WTC11 (cell line): ENCODE measurements at regions not wholly inside any gene's neighbourhood (a gene's known extent, or its start where the extent isn't known, plus 50 kb on each side); places are given as distances from the start of the nearest gene placed in this dataset.

Experiments used
- ATAC-seq: fragments of 200-7000 bp; cut with Tn5 transposase; 2 replicates; pipeline ENCODE4 v1.10.0; 2021; ENCODE audit warnings: mild to moderate bottlenecking, moderate library complexity
- CTCF ChIA-PET: fragments of 300-600 bp; sonication (Branson Sonifier 250); formaldehyde crosslinking; loops from one replicate; lab custom pipeline; 2021; ENCODE audit warnings: antibody characterized with exemption; lab: Charles Lee
- POLR2A ChIA-PET: fragments of 350-600 bp; sonication (Branson Sonifier 250); formaldehyde crosslinking; loops from one replicate; lab custom pipeline; 2021; ENCODE audit warnings: antibody characterized with exemption; lab: Charles Lee
- DNase-seq: peaks from one replicate; pipeline ENCODE4 v3.0.0; 2021; ENCODE audit warnings: low spot score
- H3K27ac Mint-ChIP-seq: 2 replicates; pipeline ENCODE4 v1.8.0; 2021; ENCODE audit warnings: mixed read lengths
- H3K27me3 Mint-ChIP-seq: 2 replicates; pipeline ENCODE4 v1.8.0; 2021; ENCODE audit warnings: low read depth, mild to moderate bottlenecking, moderate library complexity, mixed read lengths
- H3K36me3 Mint-ChIP-seq: 2 replicates; pipeline ENCODE4 v1.8.0; 2021; ENCODE audit warnings: mixed read lengths
- H3K4me1 Mint-ChIP-seq: 2 replicates; pipeline ENCODE4 v1.8.0; 2022; ENCODE audit warnings: mixed read lengths
- H3K4me3 Mint-ChIP-seq: 2 replicates; pipeline ENCODE4 v1.8.0; 2021; ENCODE audit warnings: mild to moderate bottlenecking, moderate library complexity, mixed read lengths
- H3K9me3 Mint-ChIP-seq: 2 replicates; pipeline ENCODE4 v1.8.0; 2021; ENCODE audit warnings: mixed read lengths
- CREB1 ChIP-seq: sonication (generic); formaldehyde crosslinking; IDR thresholded peaks from 2 replicates; pipeline ENCODE4 v1.8.0; 2023; ENCODE audit warnings: mild to moderate bottlenecking, missing genetic modification reagents
- ETV6 ChIP-seq: sonication (generic); formaldehyde crosslinking; IDR thresholded peaks from 2 replicates; pipeline ENCODE4 v1.8.1; 2022; ENCODE audit warnings: mild to moderate bottlenecking, missing genetic modification reagents
- JUN ChIP-seq: sonication (generic); formaldehyde crosslinking; IDR thresholded peaks from 2 replicates; pipeline ENCODE4 v1.8.0; 2023; ENCODE audit warnings: mild to moderate bottlenecking, missing genetic modification reagents
- MAX ChIP-seq: sonication (generic); formaldehyde crosslinking; IDR thresholded peaks from 2 replicates; pipeline ENCODE4 v1.8.0; 2022; ENCODE audit warnings: mild to moderate bottlenecking, missing genetic modification reagents
- OVOL2 ChIP-seq: fragments of 250-450 bp; sonication (Bioruptor Pico); IDR thresholded peaks from 2 replicates; pipeline ENCODE4 v1.9.0; 2021; ENCODE audit warnings: mild to moderate bottlenecking, borderline replicate concordance
- SMAD4 ChIP-seq: sonication (generic); formaldehyde crosslinking; IDR thresholded peaks from 2 replicates; pipeline ENCODE4 v1.8.0; 2022; ENCODE audit warnings: mild to moderate bottlenecking, missing genetic modification reagents
- SP1 ChIP-seq: sonication (generic); formaldehyde crosslinking; conservative IDR thresholded peaks from 2 replicates; pipeline ENCODE4 v1.8.1; 2022; ENCODE audit warnings: missing genetic modification reagents
- ZBTB21 ChIP-seq: sonication (generic); formaldehyde crosslinking; IDR thresholded peaks from 2 replicates; pipeline ENCODE4 v1.8.1; 2023; ENCODE audit warnings: mild to moderate bottlenecking, missing genetic modification reagents, borderline replicate concordance
- ZBTB43 ChIP-seq: sonication (generic); formaldehyde crosslinking; IDR thresholded peaks from 2 replicates; pipeline ENCODE4 v1.8.1; 2023; ENCODE audit warnings: mild to moderate bottlenecking, missing genetic modification reagents
- ZNF138 ChIP-seq: sonication (generic); formaldehyde crosslinking; conservative IDR thresholded peaks from 2 replicates; pipeline ENCODE4 v1.8.1; 2022; ENCODE audit warnings: mild to moderate bottlenecking, moderate library complexity, missing genetic modification reagents
- ZNF263 ChIP-seq: sonication (generic); formaldehyde crosslinking; IDR thresholded peaks from 2 replicates; pipeline ENCODE4 v1.8.1; 2022; ENCODE audit warnings: low read depth, mild to moderate bottlenecking, moderate library complexity, missing genetic modification reagents
- ZNF396 ChIP-seq: fragments of 250-450 bp; sonication (Bioruptor Pico); IDR thresholded peaks from 2 replicates; pipeline ENCODE4 v1.8.0; 2021; ENCODE audit warnings: mild to moderate bottlenecking, moderate library complexity, borderline replicate concordance
- TF ChIP-seq, protein P1 (sequence below): sonication (generic); formaldehyde crosslinking; IDR thresholded peaks from 2 replicates; pipeline ENCODE4 v1.8.0; 2022; ENCODE audit warnings: mild to moderate bottlenecking, missing genetic modification reagents
- TF ChIP-seq, protein P2 (sequence below): fragments of 200-600 bp; IDR thresholded peaks from 2 replicates; pipeline ENCODE4 v1.8.0; 2022; ENCODE audit warnings: antibody characterized with exemption
- TF ChIP-seq, protein P3 (sequence below): sonication (generic); formaldehyde crosslinking; IDR thresholded peaks from 2 replicates; pipeline ENCODE4 v1.8.0; 2023; ENCODE audit warnings: missing genetic modification reagents, mild to moderate bottlenecking, borderline replicate concordance
- TF ChIP-seq, protein P4 (sequence below): sonication (generic); formaldehyde crosslinking; IDR thresholded peaks from 2 replicates; pipeline ENCODE4 v1.8.0; 2022; ENCODE audit warnings: mild to moderate bottlenecking, missing genetic modification reagents
- TF ChIP-seq, protein P5 (sequence below): fragments of 250-450 bp; sonication (Bioruptor Pico); IDR thresholded peaks from 2 replicates; pipeline ENCODE4 v1.9.0; 2021; ENCODE audit warnings: moderate library complexity, mild to moderate bottlenecking, inconsistent platforms, borderline replicate concordance

DNA sequence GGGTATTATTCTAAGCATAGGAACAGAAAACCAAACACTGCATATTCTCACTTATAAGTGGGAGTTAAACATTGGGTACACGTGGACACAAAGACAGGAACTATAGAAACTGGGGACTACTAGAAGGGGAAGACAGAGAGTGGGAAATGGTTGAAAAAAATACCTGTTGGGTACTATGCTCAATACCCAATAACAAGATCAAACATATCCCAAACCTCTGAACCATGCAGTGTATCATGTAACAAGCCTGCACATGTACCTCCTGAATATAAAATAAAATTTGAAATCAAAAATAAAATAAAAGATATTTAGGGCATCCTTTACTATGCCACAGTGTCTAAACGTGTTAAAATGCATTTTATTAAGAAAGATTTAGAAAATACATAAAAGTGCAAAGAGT, 221.0 kb upstream of the TFPI start (continued):
- TF ChIP-seq MAX (CRISPR knock-in tag), result no peak
- TF ChIP-seq SP1, result no peak

DNA sequence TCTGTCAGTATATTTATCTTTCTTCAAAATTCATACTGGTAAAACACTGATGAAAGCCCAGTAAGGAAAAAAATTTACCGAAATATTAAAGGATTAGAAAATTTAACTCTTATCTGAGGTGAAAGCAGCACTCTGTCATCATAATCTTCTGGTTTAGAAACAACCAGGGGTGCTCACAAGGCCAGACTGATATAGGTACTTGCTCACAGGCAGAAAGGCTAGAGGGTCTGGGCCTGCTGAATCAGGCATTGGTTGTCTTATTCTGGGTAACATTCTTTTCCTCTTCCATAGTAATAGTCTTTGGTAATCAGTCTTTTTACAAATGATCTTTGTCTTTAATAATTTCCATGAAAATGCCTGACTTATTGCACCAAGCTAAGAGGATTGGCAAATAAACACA, 221.4 kb upstream of the TFPI start:
- H3K27ac Mint-ChIP-seq, result no peak overlapping the region; the same call in 1 of the 2 replicates
- H3K4me3 Mint-ChIP-seq, result no peak overlapping the region
- H3K9me3 Mint-ChIP-seq, result peaks cover 6% of the 10 kb centered on the region; the same call in 1 of the 2 replicates
- peaks cover 7% of the 10 kb centered on the region; the same call in 1 of the 2 replicates for H3K36me3 Mint-ChIP-seq
- ChIA-PET POLR2A (no interaction called here), CTCF (no interaction called here)
- ATAC-seq, result peak; percentile 43; the same call in 1 of the 2 replicates
- H3K4me1 Mint-ChIP-seq, result peaks cover 21% of the 10 kb centered on the region
- no peak for DNase-seq
- TF ChIP-seq, protein P1, sequence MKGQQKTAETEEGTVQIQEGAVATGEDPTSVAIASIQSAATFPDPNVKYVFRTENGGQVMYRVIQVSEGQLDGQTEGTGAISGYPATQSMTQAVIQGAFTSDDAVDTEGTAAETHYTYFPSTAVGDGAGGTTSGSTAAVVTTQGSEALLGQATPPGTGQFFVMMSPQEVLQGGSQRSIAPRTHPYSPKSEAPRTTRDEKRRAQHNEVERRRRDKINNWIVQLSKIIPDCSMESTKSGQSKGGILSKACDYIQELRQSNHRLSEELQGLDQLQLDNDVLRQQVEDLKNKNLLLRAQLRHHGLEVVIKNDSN (CRISPR knock-in tag), result no peak
- TF ChIP-seq, protein P2, sequence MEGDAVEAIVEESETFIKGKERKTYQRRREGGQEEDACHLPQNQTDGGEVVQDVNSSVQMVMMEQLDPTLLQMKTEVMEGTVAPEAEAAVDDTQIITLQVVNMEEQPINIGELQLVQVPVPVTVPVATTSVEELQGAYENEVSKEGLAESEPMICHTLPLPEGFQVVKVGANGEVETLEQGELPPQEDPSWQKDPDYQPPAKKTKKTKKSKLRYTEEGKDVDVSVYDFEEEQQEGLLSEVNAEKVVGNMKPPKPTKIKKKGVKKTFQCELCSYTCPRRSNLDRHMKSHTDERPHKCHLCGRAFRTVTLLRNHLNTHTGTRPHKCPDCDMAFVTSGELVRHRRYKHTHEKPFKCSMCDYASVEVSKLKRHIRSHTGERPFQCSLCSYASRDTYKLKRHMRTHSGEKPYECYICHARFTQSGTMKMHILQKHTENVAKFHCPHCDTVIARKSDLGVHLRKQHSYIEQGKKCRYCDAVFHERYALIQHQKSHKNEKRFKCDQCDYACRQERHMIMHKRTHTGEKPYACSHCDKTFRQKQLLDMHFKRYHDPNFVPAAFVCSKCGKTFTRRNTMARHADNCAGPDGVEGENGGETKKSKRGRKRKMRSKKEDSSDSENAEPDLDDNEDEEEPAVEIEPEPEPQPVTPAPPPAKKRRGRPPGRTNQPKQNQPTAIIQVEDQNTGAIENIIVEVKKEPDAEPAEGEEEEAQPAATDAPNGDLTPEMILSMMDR, result no peak
- TF ChIP-seq CREB1 (CRISPR knock-in tag), result no peak
- no peak for TF ChIP-seq ZNF263 (CRISPR knock-in tag)
- TF ChIP-seq ZBTB43 (CRISPR knock-in tag), result no peak
- TF ChIP-seq, protein P3, sequence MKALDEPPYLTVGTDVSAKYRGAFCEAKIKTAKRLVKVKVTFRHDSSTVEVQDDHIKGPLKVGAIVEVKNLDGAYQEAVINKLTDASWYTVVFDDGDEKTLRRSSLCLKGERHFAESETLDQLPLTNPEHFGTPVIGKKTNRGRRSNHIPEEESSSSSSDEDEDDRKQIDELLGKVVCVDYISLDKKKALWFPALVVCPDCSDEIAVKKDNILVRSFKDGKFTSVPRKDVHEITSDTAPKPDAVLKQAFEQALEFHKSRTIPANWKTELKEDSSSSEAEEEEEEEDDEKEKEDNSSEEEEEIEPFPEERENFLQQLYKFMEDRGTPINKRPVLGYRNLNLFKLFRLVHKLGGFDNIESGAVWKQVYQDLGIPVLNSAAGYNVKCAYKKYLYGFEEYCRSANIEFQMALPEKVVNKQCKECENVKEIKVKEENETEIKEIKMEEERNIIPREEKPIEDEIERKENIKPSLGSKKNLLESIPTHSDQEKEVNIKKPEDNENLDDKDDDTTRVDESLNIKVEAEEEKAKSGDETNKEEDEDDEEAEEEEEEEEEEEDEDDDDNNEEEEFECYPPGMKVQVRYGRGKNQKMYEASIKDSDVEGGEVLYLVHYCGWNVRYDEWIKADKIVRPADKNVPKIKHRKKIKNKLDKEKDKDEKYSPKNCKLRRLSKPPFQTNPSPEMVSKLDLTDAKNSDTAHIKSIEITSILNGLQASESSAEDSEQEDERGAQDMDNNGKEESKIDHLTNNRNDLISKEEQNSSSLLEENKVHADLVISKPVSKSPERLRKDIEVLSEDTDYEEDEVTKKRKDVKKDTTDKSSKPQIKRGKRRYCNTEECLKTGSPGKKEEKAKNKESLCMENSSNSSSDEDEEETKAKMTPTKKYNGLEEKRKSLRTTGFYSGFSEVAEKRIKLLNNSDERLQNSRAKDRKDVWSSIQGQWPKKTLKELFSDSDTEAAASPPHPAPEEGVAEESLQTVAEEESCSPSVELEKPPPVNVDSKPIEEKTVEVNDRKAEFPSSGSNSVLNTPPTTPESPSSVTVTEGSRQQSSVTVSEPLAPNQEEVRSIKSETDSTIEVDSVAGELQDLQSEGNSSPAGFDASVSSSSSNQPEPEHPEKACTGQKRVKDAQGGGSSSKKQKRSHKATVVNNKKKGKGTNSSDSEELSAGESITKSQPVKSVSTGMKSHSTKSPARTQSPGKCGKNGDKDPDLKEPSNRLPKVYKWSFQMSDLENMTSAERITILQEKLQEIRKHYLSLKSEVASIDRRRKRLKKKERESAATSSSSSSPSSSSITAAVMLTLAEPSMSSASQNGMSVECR (CRISPR knock-in tag), result no peak
- no peak for TF ChIP-seq OVOL2 (CRISPR knock-in tag)
- no peak for TF ChIP-seq JUN (CRISPR knock-in tag)
- TF ChIP-seq ZBTB21 (CRISPR knock-in tag), result no peak
- H3K27me3 Mint-ChIP-seq, result no peaks in the 10 kb centered on the region

GRCh38 chr2:187782301-187782700, 228.1 kb upstream of the TFPI start:
- peaks cover 12% of the 10 kb centered on the region for H3K4me1 Mint-ChIP-seq
- POLR2A ChIA-PET, result interaction anchor here (0.6 kb wide), 1 partner anchor 242 kb away, joined by 4 read pairs; no protein-coding TSS in a partner anchor

DNA sequence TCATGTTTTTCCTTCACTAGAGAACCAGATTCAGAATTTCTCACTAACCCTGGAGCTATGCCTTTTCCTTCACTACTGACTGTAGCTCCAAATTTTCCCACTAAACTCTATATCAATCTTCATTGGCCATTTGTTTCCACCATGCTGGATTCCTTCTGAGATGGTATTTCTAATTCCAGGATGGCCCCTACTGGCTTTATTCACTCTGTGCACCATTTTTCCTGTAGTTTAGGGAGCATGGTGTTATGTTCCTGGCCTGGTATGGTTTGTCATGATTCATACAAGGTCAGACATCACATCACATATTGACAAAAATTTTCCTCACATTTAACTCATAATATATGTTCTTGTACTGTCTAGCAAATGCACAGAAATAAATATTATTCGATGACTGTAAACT, 229.2 kb upstream of the TFPI start:
- H3K4me1 Mint-ChIP-seq, result peaks cover 2% of the 10 kb centered on the region
- H3K36me3 Mint-ChIP-seq, result no peaks in the 10 kb centered on the region
- H3K27ac Mint-ChIP-seq, result no peak overlapping the region
- H3K27me3 Mint-ChIP-seq, result no peaks in the 10 kb centered on the region
- POLR2A ChIA-PET, result no interaction called here
- CTCF ChIA-PET, result no interaction called here
- DNase-seq (no peak), ATAC-seq (peak; percentile 63)
- no peak overlapping the region for H3K4me3 Mint-ChIP-seq
- H3K9me3 Mint-ChIP-seq, result peaks cover 10% of the 10 kb centered on the region
- TF ChIP-seq ETV6 (CRISPR knock-in tag), result no peak
- no peak for TF ChIP-seq OVOL2 (CRISPR knock-in tag)
- TF ChIP-seq, protein P4, sequence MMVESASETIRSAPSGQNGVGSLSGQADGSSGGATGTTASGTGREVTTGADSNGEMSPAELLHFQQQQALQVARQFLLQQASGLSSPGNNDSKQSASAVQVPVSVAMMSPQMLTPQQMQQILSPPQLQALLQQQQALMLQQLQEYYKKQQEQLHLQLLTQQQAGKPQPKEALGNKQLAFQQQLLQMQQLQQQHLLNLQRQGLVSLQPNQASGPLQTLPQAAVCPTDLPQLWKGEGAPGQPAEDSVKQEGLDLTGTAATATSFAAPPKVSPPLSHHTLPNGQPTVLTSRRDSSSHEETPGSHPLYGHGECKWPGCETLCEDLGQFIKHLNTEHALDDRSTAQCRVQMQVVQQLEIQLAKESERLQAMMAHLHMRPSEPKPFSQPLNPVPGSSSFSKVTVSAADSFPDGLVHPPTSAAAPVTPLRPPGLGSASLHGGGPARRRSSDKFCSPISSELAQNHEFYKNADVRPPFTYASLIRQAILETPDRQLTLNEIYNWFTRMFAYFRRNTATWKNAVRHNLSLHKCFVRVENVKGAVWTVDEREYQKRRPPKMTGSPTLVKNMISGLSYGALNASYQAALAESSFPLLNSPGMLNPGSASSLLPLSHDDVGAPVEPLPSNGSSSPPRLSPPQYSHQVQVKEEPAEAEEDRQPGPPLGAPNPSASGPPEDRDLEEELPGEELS (CRISPR knock-in tag), result no peak
- no peak for TF ChIP-seq SMAD4
- no peak for TF ChIP-seq ZBTB43 (CRISPR knock-in tag)
- no peak for TF ChIP-seq ZNF138
- TF ChIP-seq, protein P5, sequence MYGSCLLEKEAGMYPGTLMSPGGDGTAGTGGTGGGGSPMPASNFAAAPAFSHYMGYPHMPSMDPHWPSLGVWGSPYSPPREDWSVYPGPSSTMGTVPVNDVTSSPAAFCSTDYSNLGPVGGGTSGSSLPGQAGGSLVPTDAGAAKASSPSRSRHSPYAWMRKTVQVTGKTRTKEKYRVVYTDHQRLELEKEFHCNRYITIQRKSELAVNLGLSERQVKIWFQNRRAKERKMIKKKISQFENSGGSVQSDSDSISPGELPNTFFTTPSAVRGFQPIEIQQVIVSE (CRISPR knock-in tag), result no peak
- no peak for TF ChIP-seq ZNF396 (CRISPR knock-in tag)

More at GRCh38 chr2:187782301-187782700, 228.1 kb upstream of the TFPI start:
- TF ChIP-seq ZNF396 (CRISPR knock-in tag), result no peak
- DNase-seq (no peak), ATAC-seq (no peak)
- H3K9me3 Mint-ChIP-seq, result peaks cover 6% of the 10 kb centered on the region
- no peaks in the 10 kb centered on the region for H3K27me3 Mint-ChIP-seq
- no peak overlapping the region for H3K27ac Mint-ChIP-seq
- no peak overlapping the region for H3K4me3 Mint-ChIP-seq
- no peaks in the 10 kb centered on the region for H3K36me3 Mint-ChIP-seq
- CTCF ChIA-PET, result interaction anchor here (1.1 kb wide), 1 partner anchor 147 kb away, joined by 3 read pairs; no protein-coding TSS in a partner anchor
